AG04449 (cell line): ENCODE measurements at regions not wholly inside any gene's neighbourhood (a gene's known extent, or its start where the extent isn't known, plus 50 kb on each side); places are given as distances from the start of the nearest gene placed in this dataset.

Experiments
- CTCF ChIA-PET: fragments of 350-600 bp; formaldehyde crosslinking; extraction: SDS; loops from one replicate; lab custom pipeline; 2021; ENCODE audit warnings: antibody characterized with exemption; lab: Yijun Ruan, JAX
- POLR2A ChIA-PET: fragments of 400-600, 350-600 bp; formaldehyde crosslinking; extraction: SDS; loops from one replicate; lab custom pipeline; 2020; ENCODE audit warnings: antibody characterized with exemption, inconsistent platforms; lab: Yijun Ruan, JAX
- DNase-seq: peaks from one replicate; pipeline ENCODE4 v3.0.0-alpha.2; 2010; ENCODE audit warnings: low read depth, low spot score
- H3K4me3 ChIP-seq: 2 replicates; pipeline ENCODE4 v1.5.1; 2011; ENCODE audit warnings: low read depth, mild to moderate bottlenecking, control low read depth, low read length
- TF ChIP-seq, protein P1 (sequence below): IDR thresholded peaks from one replicate; pipeline ENCODE4 v1.5.1; 2011; ENCODE audit warnings: mild to moderate bottlenecking, moderate library complexity, low read length, control low read depth, inconsistent platforms; ENCODE audit not compliant: insufficient read depth; ENCODE audit errors: missing control alignments

GRCh38 chr10:37703833-37704382 is 153.5 kb downstream of the ZNF248 start:
- ChIA-PET CTCF (no interaction called here), POLR2A (no interaction called here)
- no peak for DNase-seq
- no peak overlapping the region for H3K4me3 ChIP-seq
- TF ChIP-seq, protein P1, sequence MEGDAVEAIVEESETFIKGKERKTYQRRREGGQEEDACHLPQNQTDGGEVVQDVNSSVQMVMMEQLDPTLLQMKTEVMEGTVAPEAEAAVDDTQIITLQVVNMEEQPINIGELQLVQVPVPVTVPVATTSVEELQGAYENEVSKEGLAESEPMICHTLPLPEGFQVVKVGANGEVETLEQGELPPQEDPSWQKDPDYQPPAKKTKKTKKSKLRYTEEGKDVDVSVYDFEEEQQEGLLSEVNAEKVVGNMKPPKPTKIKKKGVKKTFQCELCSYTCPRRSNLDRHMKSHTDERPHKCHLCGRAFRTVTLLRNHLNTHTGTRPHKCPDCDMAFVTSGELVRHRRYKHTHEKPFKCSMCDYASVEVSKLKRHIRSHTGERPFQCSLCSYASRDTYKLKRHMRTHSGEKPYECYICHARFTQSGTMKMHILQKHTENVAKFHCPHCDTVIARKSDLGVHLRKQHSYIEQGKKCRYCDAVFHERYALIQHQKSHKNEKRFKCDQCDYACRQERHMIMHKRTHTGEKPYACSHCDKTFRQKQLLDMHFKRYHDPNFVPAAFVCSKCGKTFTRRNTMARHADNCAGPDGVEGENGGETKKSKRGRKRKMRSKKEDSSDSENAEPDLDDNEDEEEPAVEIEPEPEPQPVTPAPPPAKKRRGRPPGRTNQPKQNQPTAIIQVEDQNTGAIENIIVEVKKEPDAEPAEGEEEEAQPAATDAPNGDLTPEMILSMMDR = no peak

GRCh38 chr10:37703114-37703513 is 154.3 kb downstream of the ZNF248 start:
- ChIA-PET POLR2A (no interaction called here), CTCF (no interaction called here)
- DNase-seq = no peak
- no peak overlapping the region for H3K4me3 ChIP-seq
- TF ChIP-seq, protein P1 = no peak

GRCh38 chr10:37701781-37702493 is 155.5 kb downstream of the ZNF248 start:
- DNase-seq = no peak
- no peak overlapping the region for H3K4me3 ChIP-seq
- ChIA-PET POLR2A (no interaction called here), CTCF (no interaction called here)
- TF ChIP-seq, protein P1 = no peak

DNA sequence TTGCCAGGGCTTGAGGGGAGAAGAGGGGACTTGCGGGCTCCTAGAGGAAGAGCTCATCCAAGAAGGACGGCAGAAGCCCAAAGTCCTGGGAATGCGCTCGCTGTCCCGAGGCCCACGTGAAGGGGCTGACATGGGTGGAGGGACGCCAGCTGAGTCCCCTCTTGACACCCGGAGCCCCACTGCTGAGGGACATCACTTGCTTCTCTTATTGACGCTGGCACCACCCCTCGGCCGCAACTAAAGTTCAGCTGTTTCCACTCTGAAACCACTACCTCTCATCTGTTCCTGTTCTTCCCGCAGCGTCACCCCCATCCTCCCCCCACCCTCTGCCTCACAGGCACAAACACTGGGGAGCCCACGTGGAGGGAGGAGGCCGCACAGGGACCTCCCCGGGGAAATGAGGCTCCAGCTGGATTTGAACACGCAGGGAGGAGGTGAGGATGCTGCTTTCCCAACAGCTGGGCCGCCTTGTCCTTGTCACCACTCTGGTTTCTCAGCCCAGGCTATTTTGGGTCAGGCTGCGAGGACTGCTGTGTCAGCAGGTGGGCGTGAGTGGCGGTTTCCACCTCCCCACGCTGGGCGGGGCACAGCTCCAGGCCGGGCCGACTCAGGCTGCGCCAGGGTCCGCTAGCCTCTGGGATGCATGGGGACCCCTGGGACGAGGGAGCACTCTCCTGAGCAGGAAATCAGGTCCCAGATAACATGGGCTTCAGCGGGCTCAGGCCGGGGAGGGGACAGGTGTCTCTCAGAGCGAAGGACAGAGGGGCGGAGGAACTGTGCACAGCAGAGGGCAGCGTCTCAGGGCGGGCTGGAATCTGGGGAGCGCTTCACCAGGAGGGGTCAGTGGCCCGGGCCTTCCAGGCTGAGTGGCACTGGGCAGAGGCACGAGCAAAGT is 156.3 kb downstream of the ZNF248 start:
- POLR2A ChIA-PET = no interaction called here
- TF ChIP-seq, protein P1 = no peak
- CTCF ChIA-PET = no interaction called here
- H3K4me3 ChIP-seq = no peak overlapping the region
- DNase-seq = no peak

- H3K4me3 ChIP-seq = no peak overlapping the region
- TF ChIP-seq, protein P1 = no peak
- ChIA-PET POLR2A (no interaction called here), CTCF (no interaction called here)
- no peak for DNase-seq
These were observed 169.8 kb downstream of the ZNF248 start for GRCh38 chr10:37687581-37687980.
